Thyroid gland (tissue), 4 donors: ENCODE measurements at regions not wholly inside any gene's neighbourhood (a gene's known extent, or its start where the extent isn't known, plus 50 kb on each side); places are given as distances from the start of the nearest gene placed in this dataset.

Source experiments
- DNase-seq, 2 donors: peaks; one replicate each; pipeline ENCODE4 v3.0.0-alpha.2; 2019
- H3K27ac ChIP-seq, 3 donors: fragments of 200-600 bp; sonication (generic); 1 replicate in 2 of 3; 2 replicates in 1 of 3; pipeline ENCODE4 v1.5.1; 2016 to 2019; ENCODE audit warnings: mild to moderate bottlenecking in 1 of 3, moderate library complexity in 1 of 3
- H3K27me3 ChIP-seq: fragments of 200-600 bp; sonication (generic); one replicate; pipeline ENCODE4 v1.5.1; 2019
- H3K36me3 ChIP-seq, 2 donors: fragments of 200-600 bp; sonication (generic); one replicate each; pipeline ENCODE4 v1.5.1; 2016 to 2019
- H3K4me1 ChIP-seq, 2 donors: fragments of 200-600 bp; sonication (generic); one replicate each; pipeline ENCODE4 v1.5.1; 2017 to 2019
- H3K4me3 ChIP-seq, 3 donors: fragments of 200-600 bp; sonication (generic); replicated peaks in 1 of 3; 1 replicate in 2 of 3; 2 replicates in 1 of 3; pipeline ENCODE4 v1.5.1; 2016; ENCODE audit warnings: mild to moderate bottlenecking in 1 of 3
- H3K9me3 ChIP-seq: fragments of 200-600 bp; sonication (generic); one replicate; pipeline ENCODE4 v1.5.1; 2017
- POLR2A ChIP-seq, 2 donors: fragments of 450-650 bp; IDR thresholded peaks; one replicate each; pipeline ENCODE4 v1.6.1; 2017; ENCODE audit warnings: antibody characterized with exemption in 2 of 2, mild to moderate bottlenecking in 2 of 2, moderate library complexity in 1 of 2
- WGBS, 2 donors: methylation state at CpG; one replicate each; pipeline ENCODE4 v1.1.5; 2017; 5-methylcytosine and 5-hydroxymethylcytosine counted together
- intact Hi-C: fragments of 100-400 bp; cut with DNase I; formaldehyde crosslinking; loops from one replicate; pipeline ENCODE4 v1.15.1; 2023
- TF ChIP-seq, protein P1 (sequence below), 6 experiments: fragments of 200-600 bp in 3 of 6; fragments of 450-650 bp in 3 of 6; sonication (generic) in 3 of 6; IDR thresholded peaks; one replicate each; pipeline ENCODE4 v1.5.1; 2016 to 2019; ENCODE audit warnings: antibody characterized with exemption in 6 of 6, mild to moderate bottlenecking in 2 of 6, inconsistent platforms in 1 of 6, moderate library complexity in 1 of 6

DNA sequence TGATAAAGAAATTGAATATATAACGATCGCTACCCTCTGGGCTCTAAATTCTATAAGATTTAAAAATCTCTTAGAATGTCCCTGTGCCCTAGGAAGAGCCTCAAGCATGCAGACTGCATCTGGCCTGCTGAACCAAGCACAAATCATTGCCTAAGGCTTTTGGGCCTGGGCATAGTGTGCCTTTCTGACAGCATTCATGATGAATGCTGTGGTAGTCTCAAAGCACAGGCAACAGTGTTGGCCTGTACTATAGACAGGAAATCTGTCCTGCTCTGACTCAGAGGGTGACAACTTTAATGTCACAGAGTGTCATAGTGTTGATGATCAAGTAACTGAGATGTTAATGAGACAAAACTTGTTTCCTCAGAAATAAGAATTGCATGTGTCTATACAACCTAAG is 717.3 kb downstream of the STIM2 start:
- intact Hi-C loops, result no loop called here
- WGBS, 2 donors, result 97 to 98% methylated on average over 2 of the region's 2 CpGs
- no peak for DNase-seq
- no peaks in the 10 kb centered on the region for H3K4me1 ChIP-seq
- TF ChIP-seq, protein P1, sequence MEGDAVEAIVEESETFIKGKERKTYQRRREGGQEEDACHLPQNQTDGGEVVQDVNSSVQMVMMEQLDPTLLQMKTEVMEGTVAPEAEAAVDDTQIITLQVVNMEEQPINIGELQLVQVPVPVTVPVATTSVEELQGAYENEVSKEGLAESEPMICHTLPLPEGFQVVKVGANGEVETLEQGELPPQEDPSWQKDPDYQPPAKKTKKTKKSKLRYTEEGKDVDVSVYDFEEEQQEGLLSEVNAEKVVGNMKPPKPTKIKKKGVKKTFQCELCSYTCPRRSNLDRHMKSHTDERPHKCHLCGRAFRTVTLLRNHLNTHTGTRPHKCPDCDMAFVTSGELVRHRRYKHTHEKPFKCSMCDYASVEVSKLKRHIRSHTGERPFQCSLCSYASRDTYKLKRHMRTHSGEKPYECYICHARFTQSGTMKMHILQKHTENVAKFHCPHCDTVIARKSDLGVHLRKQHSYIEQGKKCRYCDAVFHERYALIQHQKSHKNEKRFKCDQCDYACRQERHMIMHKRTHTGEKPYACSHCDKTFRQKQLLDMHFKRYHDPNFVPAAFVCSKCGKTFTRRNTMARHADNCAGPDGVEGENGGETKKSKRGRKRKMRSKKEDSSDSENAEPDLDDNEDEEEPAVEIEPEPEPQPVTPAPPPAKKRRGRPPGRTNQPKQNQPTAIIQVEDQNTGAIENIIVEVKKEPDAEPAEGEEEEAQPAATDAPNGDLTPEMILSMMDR (IDR thresholded peaks at IDR 0.05), result no peak
- TF ChIP-seq POLR2A (IDR thresholded peaks at IDR 0.05), result no peak
- H3K27ac ChIP-seq, result no peak overlapping the region
- no peak overlapping the region for H3K4me3 ChIP-seq
- no peaks in the 10 kb centered on the region for H3K27me3 ChIP-seq
- H3K9me3 ChIP-seq, result no peaks in the 10 kb centered on the region
- no peaks in the 10 kb centered on the region for H3K36me3 ChIP-seq

DNA sequence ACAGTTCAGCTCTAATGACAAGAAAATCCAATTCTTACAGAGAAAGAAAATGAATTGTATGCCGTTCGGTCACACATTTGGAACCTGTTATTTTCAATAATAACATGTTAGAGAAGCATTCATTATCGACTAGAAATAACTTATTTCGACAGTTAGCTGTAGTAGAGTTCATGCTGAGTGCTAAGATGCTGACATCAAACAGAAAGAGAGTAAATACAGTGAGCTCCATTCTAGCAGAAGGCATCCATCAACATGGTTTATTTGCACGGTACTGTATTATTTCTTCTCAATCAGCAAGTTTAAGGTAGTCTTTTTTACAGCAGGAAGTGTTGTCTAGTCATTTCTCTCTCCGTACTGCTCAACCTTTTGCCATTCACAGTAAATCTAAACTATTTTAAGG is 732.1 kb downstream of the STIM2 start:
- H3K9me3 ChIP-seq, result no peaks in the 10 kb centered on the region
- TF ChIP-seq POLR2A (IDR thresholded peaks at IDR 0.05), result no peak
- TF ChIP-seq, protein P1 (IDR thresholded peaks at IDR 0.05), result no peak
- intact Hi-C loops, result no loop called here
- DNase-seq, result no peak
- H3K27me3 ChIP-seq, result no peaks in the 10 kb centered on the region
- H3K4me1 ChIP-seq, result no peaks in the 10 kb centered on the region
- H3K4me3 ChIP-seq, result no peak overlapping the region
- 68 to 69% methylated on average over 6 of the region's 6 CpGs for WGBS, 2 donors
- no peaks in the 10 kb centered on the region for H3K36me3 ChIP-seq
- H3K27ac ChIP-seq, result no peak overlapping the region

DNA sequence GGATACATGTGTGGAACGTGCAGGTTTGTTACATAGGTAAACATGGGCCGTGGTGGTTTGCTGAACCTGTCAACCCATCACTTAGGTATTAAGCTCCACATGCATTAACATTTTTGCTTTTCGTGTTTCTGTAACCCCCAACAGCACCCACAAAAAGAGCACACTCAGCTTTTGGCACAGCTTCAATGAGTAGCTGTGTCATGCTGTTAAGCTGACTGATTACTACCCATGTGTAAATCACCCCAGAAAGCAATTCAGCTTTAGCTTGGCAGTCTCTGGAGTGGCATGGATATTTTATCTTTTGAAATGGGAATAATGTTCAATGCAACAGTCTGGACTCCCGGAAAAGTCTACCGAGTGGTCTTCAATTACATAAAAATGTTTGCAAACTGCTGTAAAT is 734.3 kb downstream of the STIM2 start:
- H3K4me3 ChIP-seq, result no peak overlapping the region
- no peaks in the 10 kb centered on the region for H3K9me3 ChIP-seq
- no peaks in the 10 kb centered on the region for H3K36me3 ChIP-seq
- no peaks in the 10 kb centered on the region for H3K27me3 ChIP-seq
- WGBS, 2 donors, result 68 to 78% methylated on average over 5 of the region's 5 CpGs
- no peaks in the 10 kb centered on the region for H3K4me1 ChIP-seq
- H3K27ac ChIP-seq, result no peak overlapping the region
- TF ChIP-seq, protein P1 (IDR thresholded peaks at IDR 0.05), result no peak
- TF ChIP-seq POLR2A (IDR thresholded peaks at IDR 0.05), result no peak
- intact Hi-C loops, result no loop called here
- DNase-seq, result no peak

DNA sequence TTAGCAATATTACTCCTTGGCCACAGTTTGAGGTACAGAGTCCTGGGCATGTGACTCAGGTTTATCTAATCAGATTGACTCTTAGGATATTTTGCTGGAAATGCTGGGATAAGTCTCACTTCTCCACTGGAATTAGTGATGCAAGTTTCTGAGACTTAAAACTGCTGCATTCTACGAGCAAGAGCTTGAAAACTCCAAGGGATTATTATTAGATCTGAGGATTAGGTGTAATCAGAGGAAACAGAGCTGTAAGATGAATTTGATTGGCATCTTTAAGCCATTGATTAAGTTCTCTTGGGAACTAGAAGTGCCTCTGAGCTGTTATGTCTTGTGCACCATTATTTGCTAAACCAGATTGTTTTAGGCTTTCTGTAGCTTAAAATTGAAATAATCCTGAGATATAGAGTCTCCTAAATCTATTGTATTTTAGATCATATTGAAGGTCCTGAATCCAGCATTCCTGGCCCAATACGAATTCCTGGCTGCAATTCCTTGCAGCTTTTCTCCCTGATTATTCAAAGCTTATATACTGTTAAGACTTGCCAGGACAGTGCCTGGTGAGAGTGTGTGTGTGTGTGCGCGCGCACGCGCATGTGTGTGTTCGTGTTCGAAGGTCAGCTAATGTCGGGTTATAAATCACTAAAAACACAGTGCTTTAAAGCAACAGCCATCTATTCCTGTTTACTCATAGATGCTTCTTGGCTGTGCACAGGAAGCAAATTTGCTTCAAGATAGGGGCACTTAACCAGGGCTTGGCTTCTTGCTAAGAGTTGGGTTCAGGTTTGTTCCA is 735.1 kb downstream of the STIM2 start:
- intact Hi-C loops, result no loop called here
- Histone ChIP-seq H3K9me3 (no peaks in the 10 kb centered on the region), H3K27me3 (no peaks in the 10 kb centered on the region), H3K4me1 (no peaks in the 10 kb centered on the region), H3K36me3 (no peaks in the 10 kb centered on the region), H3K27ac (no peak overlapping the region), H3K4me3 (no peak overlapping the region)
- no peak for TF ChIP-seq POLR2A (IDR thresholded peaks at IDR 0.05)
- TF ChIP-seq, protein P1 (IDR thresholded peaks at IDR 0.05), result no peak
- DNase-seq, result no peak
- WGBS, 2 donors, result 71 to 78% methylated on average over 10 of the region's 10 CpGs

DNA sequence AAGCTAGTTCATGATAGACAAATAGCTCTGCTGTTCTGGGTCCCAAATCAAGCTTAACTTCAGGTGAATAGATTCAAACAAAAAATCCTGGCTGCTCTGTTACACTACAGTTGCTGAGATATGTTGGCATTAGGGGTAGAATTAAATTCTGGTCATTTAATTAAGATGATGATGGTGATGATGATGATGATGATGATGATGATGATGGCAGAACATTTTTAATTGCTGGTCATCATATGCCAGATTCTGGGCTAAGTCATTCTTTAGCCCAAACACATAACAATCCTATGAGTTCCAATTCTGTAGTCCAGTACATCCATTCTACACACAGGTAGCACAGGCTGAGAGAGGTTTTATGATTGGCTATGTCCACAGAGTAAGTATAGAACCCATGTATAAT is 741.5 kb downstream of the STIM2 start:
- Histone ChIP-seq H3K9me3 (no peaks in the 10 kb centered on the region), H3K4me3 (no peak overlapping the region), H3K27me3 (no peaks in the 10 kb centered on the region), H3K36me3 (no peaks in the 10 kb centered on the region), H3K27ac (no peak overlapping the region), H3K4me1 (no peaks in the 10 kb centered on the region)
- no peak for DNase-seq
- intact Hi-C loops, result no loop called here
- TF ChIP-seq POLR2A (IDR thresholded peaks at IDR 0.05), result no peak
- TF ChIP-seq, protein P1 (IDR thresholded peaks at IDR 0.05), result no peak
